ENCODE measurements at regions not wholly inside any gene's neighbourhood (a gene's known extent, or its start where the extent isn't known, plus 50 kb on each side); places are given as distances from the start of the nearest gene placed in this dataset.

- no peaks in the 10 kb centered on the region for H3K27me3 ChIP-seq (ENCODE audit: control insufficient read depth, insufficient read depth, low read length, poor library complexity, severe bottlenecking)
- peaks cover 11% of the 10 kb centered on the region for H3K4me1 Mint-ChIP-seq
- H3K36me3 ChIP-seq (ENCODE audit: control insufficient read depth, insufficient read depth, low read length): no peaks in the 10 kb centered on the region
- no peaks in the 10 kb centered on the region for H3K36me3 Mint-ChIP-seq (ENCODE audit: low read depth)
- H3K27me3 Mint-ChIP-seq (ENCODE audit: insufficient read depth): peaks cover 3% of the 10 kb centered on the region
- H3K9me3 ChIP-seq (ENCODE audit: control insufficient read depth, low read length): no peaks in the 10 kb centered on the region
- WGBS, 2 experiments (ENCODE audit: insufficient coverage in 1 of 2, insufficient read length in 1 of 2): 93 to 98% methylated on average over 5 to 8 of the region's 8 CpGs
- peaks cover 11% of the 10 kb centered on the region for H3K9me3 Mint-ChIP-seq
- H3K4me3 ChIP-seq (ENCODE audit: low read length): no peak overlapping the region
- TF ChIP-seq CTCF (conservative IDR thresholded peaks at IDR 0.05): no peak
- H3K9ac ChIP-seq (ENCODE audit: extremely low read depth, low read length, poor library complexity, severe bottlenecking): no peak overlapping the region
- no peaks in the 10 kb centered on the region for H3K4me1 ChIP-seq (ENCODE audit: control insufficient read depth, insufficient read depth, low read length)
- no peak overlapping the region for H3K27ac Mint-ChIP-seq
- no peak for DNase-seq
- H3K27ac ChIP-seq (ENCODE audit: low read depth, low read length): no peak overlapping the region
- no peak overlapping the region for H3K4me3 Mint-ChIP-seq
These were observed 82.2 kb upstream of the BARHL2 start for GRCh38 chr1:90799326-90799725.

- peaks cover 11% of the 10 kb centered on the region for H3K4me1 Mint-ChIP-seq
- Histone ChIP-seq H3K4me3 (ENCODE audit: low read length) (no peak overlapping the region), H3K36me3 (ENCODE audit: control insufficient read depth, insufficient read depth, low read length) (no peaks in the 10 kb centered on the region), H3K27me3 (ENCODE audit: control insufficient read depth, insufficient read depth, low read length, poor library complexity, severe bottlenecking) (no peaks in the 10 kb centered on the region), H3K9me3 (ENCODE audit: control insufficient read depth, low read length) (no peaks in the 10 kb centered on the region), H3K4me1 (ENCODE audit: control insufficient read depth, insufficient read depth, low read length) (no peaks in the 10 kb centered on the region), H3K9ac (ENCODE audit: extremely low read depth, low read length, poor library complexity, severe bottlenecking) (no peak overlapping the region), H3K27ac (ENCODE audit: low read depth, low read length) (no peak overlapping the region)
- H3K36me3 Mint-ChIP-seq (ENCODE audit: low read depth): no peaks in the 10 kb centered on the region
- TF ChIP-seq CTCF (conservative IDR thresholded peaks at IDR 0.05): no peak
- peaks cover 3% of the 10 kb centered on the region for H3K27me3 Mint-ChIP-seq (ENCODE audit: insufficient read depth)
- 86 to 94% methylated on average over 2 of the region's 2 CpGs for WGBS, 2 experiments (ENCODE audit: insufficient coverage in 1 of 2, insufficient read length in 1 of 2)
- peaks cover 11% of the 10 kb centered on the region for H3K9me3 Mint-ChIP-seq
- no peak for DNase-seq
- H3K27ac Mint-ChIP-seq: no peak overlapping the region
- no peak overlapping the region for H3K4me3 Mint-ChIP-seq
These were observed 81.8 kb upstream of the BARHL2 start for GRCh38 chr1:90798883-90799282.

GRCh38 chr1:90798344-90798743 lies 81.2 kb upstream of the BARHL2 start:
- Histone ChIP-seq H3K27ac (ENCODE audit: low read depth, low read length) (no peak overlapping the region), H3K27me3 (ENCODE audit: control insufficient read depth, insufficient read depth, low read length, poor library complexity, severe bottlenecking) (no peaks in the 10 kb centered on the region), H3K9ac (ENCODE audit: extremely low read depth, low read length, poor library complexity, severe bottlenecking) (no peak overlapping the region), H3K36me3 (ENCODE audit: control insufficient read depth, insufficient read depth, low read length) (no peaks in the 10 kb centered on the region), H3K4me3 (ENCODE audit: low read length) (no peak overlapping the region), H3K4me1 (ENCODE audit: control insufficient read depth, insufficient read depth, low read length) (no peaks in the 10 kb centered on the region), H3K9me3 (ENCODE audit: control insufficient read depth, low read length) (no peaks in the 10 kb centered on the region)
- 90 to 100% methylated on average over 1 of the region's 1 CpG for WGBS, 2 experiments (ENCODE audit: insufficient coverage in 1 of 2, insufficient read length in 1 of 2)
- peaks cover 11% of the 10 kb centered on the region for H3K4me1 Mint-ChIP-seq
- DNase-seq: no peak
- H3K4me3 Mint-ChIP-seq: no peak overlapping the region
- H3K27me3 Mint-ChIP-seq (ENCODE audit: insufficient read depth): peaks cover 3% of the 10 kb centered on the region
- TF ChIP-seq CTCF (conservative IDR thresholded peaks at IDR 0.05): no peak
- H3K36me3 Mint-ChIP-seq (ENCODE audit: low read depth): no peaks in the 10 kb centered on the region
- H3K27ac Mint-ChIP-seq: no peak overlapping the region
- H3K9me3 Mint-ChIP-seq: peaks cover 11% of the 10 kb centered on the region

Measured in endodermal cell (in vitro differentiated cells).